LNCaP clone FGC (cell line): ENCODE measurements at regions not wholly inside any gene's neighbourhood (a gene's known extent, or its start where the extent isn't known, plus 50 kb on each side); places are given as distances from the start of the nearest gene placed in this dataset.

ENCODE experiments used
- DNase-seq: peaks from one replicate; pipeline ENCODE4 v3.0.0-alpha.2; 2011; ENCODE audit warnings: low read depth
- H3K4me3 ChIP-seq: 2 replicates; pipeline ENCODE4 v1.5.1; 2011; ENCODE audit warnings: mild to moderate bottlenecking, low read depth, low read length, control low read depth
- TF ChIP-seq, protein P1 (sequence below): IDR thresholded peaks from 2 replicates; pipeline ENCODE4 v1.5.1; 2012; ENCODE audit warnings: mild to moderate bottlenecking; ENCODE audit not compliant: control insufficient read depth, insufficient read depth; ENCODE audit errors: extremely low read depth

DNA sequence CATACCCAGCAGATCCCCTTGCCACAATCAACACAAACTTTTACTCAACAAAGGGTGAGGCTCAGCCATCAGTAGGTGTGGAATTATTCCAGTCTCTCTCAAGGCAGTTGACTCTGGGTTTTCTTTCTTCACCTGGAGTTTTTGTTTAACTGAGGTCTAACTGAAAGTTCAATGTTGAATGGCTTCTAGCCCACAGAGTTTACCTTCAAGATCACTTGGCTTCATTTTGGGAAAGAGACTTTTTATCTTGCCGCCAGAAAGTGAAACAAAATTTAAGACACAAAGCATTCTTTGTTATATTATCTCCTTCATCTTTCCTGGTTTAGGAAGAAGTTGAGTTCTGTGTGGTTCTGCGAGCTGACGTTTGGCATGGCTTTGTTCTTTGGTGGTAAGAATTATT, 83.8 kb upstream of the RASGEF1B start:
- no peak overlapping the region for H3K4me3 ChIP-seq
- DNase-seq, result no peak
- TF ChIP-seq, protein P1, sequence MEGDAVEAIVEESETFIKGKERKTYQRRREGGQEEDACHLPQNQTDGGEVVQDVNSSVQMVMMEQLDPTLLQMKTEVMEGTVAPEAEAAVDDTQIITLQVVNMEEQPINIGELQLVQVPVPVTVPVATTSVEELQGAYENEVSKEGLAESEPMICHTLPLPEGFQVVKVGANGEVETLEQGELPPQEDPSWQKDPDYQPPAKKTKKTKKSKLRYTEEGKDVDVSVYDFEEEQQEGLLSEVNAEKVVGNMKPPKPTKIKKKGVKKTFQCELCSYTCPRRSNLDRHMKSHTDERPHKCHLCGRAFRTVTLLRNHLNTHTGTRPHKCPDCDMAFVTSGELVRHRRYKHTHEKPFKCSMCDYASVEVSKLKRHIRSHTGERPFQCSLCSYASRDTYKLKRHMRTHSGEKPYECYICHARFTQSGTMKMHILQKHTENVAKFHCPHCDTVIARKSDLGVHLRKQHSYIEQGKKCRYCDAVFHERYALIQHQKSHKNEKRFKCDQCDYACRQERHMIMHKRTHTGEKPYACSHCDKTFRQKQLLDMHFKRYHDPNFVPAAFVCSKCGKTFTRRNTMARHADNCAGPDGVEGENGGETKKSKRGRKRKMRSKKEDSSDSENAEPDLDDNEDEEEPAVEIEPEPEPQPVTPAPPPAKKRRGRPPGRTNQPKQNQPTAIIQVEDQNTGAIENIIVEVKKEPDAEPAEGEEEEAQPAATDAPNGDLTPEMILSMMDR, result no peak

DNA sequence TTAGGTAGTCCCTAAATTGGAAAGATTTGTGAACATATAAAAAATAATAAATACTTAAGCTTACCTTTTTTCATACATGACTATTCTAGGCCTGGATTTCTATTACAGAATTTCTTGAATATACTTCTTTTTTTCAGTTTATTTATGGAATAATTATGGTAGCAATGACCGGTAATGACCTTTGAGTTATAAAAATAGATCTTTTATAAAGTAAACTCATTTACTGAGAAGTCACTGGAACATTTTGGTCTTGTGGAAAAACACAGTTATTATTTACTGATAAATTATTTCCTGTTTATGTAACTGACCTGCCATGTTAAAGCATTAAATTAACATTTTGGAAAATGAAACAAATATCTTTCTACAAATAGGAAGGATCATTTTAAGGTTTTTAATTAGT, 80.4 kb upstream of the RASGEF1B start:
- DNase-seq, result no peak
- H3K4me3 ChIP-seq, result no peak overlapping the region
- TF ChIP-seq, protein P1, result no peak

DNA sequence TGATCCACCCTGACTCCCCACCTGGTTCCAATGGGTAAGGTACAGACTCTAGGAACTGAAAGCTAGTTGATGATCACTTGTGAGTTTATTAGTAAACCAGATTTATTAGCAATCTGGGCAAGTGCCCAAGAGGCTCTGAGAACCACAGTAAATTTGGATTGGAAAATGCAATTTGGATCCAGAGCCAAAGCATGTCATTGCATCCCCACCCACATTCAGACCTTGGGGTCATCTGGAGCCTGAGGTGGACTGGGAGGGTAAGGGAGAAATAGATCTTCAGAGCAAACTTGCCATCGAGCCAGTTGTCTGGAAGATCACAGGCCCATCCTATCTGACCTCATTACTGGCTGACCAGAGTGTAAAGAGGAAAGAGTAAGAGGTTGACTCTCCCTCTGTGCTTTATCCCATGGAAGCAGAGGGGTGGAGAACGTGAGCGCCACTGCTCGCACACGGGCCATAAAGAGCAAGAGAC, 78.7 kb upstream of the RASGEF1B start:
- no peak overlapping the region for H3K4me3 ChIP-seq
- TF ChIP-seq, protein P1, result no peak
- DNase-seq, result no peak

DNA sequence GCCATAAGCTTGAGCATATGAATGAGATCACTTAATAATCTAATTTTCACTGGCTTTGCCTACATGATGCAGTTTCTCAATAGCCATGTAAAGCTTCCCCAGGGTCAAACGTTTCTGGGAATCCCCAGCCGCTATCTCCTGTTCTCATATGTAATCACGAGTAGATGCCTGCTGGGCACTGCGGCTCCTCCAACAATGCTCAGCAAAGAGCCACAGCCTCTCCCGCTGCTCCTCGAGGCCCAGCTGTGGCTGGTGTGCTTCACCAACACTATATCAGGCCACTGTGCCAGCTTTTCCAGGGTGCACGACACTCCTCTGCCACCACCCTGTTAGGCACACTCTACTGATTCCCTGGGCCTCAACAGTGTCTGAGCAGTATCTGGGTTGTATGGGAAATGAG, 78.3 kb upstream of the RASGEF1B start:
- no peak overlapping the region for H3K4me3 ChIP-seq
- DNase-seq, result no peak
- TF ChIP-seq, protein P1, result no peak

DNA sequence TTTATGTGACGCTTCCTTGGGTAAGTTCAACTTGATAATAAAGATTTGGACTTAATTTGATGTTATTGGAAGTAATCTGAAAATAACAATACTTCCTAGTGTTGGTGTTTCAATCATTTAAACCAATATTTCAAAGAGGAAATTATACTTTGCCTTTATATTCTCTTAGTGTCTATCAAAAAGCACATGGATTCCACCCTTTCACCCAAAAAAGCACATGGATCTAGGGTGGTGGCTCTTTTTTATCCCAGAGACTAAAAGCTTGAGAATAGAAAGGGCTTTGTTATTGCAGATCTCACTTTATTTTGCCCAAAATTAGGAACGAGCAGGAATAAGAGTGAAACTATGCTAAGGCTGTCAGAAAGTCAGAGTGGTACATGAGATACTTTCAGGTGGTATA, 75.1 kb upstream of the RASGEF1B start:
- no peak for DNase-seq
- TF ChIP-seq, protein P1, result no peak
- H3K4me3 ChIP-seq, result no peak overlapping the region

DNA sequence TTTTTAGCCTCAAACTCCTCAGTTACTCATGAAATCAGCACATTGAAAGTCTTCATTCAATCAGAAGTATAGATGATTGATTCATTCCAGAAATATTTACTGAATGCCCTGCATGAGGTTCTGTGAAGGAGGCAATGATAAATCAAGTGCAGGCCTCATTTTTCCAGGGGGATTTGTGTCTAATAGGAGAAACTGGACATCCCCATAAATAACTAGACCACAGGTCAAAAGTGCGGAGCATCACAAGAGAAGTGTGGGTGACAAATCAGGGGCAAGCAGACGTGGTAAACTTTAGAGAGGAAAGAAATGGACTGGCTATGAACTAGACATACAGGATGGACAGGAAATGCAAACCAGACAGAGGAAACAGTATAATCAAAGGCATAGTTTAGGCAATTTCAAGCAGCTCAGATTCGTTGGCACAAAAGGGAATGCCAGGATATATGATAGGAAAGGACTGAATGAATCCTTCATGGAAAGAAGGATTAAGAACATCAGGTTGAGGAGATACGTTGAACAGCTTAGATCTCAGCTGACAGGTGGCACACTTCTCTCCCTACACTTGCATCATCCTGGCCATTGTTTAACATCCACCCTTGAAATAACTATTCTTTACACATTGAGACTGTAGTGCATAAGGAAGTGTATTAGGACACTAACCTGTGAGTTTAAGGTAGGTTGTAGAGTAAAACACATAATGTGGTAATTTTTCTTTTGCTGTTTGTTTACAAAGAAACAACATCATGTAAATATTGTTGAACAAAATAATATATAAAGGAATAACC, 69.6 kb upstream of the RASGEF1B start:
- TF ChIP-seq, protein P1, result no peak
- no peak overlapping the region for H3K4me3 ChIP-seq
- no peak for DNase-seq
